ENCODE measurements at regions not wholly inside any gene's neighbourhood (a gene's known extent, or its start where the extent isn't known, plus 50 kb on each side); places are given as distances from the start of the nearest gene placed in this dataset.

DNA sequence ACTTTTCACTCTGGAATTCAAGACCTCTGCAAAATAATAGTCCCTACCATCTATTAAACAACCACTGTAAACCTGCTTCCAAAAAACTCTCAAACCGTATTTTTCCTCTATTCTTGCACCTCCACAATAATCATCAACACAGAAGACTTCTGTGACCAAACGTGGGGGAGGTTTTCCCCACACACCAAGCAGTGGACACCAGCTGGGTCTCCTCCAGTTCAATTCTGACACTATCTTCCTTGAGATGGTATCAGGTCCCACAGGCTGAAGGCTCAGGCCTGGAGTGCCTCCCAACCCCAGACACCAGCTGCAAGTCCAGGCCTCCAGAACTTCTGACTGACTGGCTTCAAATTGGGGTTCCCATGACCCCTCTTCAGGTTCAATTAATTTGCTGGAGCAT, 89.6 kb upstream of the RAP2B start:
- no peak for TF ChIP-seq EZH2 (IDR thresholded peaks at IDR 0.05; ENCODE audit: borderline replicate concordance, low read depth, low read length, severe bottlenecking)
- no peaks in the 10 kb centered on the region for H4K20me1 ChIP-seq (ENCODE audit: insufficient read depth, low read length)
- no peaks in the 10 kb centered on the region for H3K36me3 ChIP-seq (ENCODE audit: insufficient read depth, low read length)
- no peaks in the 10 kb centered on the region for H3K27me3 ChIP-seq (ENCODE audit: insufficient read depth, low read length, poor library complexity)
- H3K27ac ChIP-seq (ENCODE audit: low read length): no peak overlapping the region
- no peak overlapping the region for H2AFZ ChIP-seq (ENCODE audit: low read depth, low read length)
- no peak overlapping the region for H3K9ac ChIP-seq (ENCODE audit: low read depth, low read length)
- H3K4me1 ChIP-seq (ENCODE audit: insufficient read depth, low read length): no peaks in the 10 kb centered on the region
- H3K4me3 ChIP-seq (ENCODE audit: low read depth in 1 of 2, low read length in 2 of 2): no peak overlapping the region
- DNase-seq: no peak
- no peaks in the 10 kb centered on the region for H3K9me3 ChIP-seq (ENCODE audit: insufficient read depth, low read length, severe bottlenecking)
- no peaks in the 10 kb centered on the region for H3K79me2 ChIP-seq (ENCODE audit: insufficient read depth, low read length)
- no peak for ATAC-seq (ENCODE audit: insufficient read depth, low read depth)
- no peak overlapping the region for H3K4me2 ChIP-seq (ENCODE audit: insufficient read depth, low read length)

GRCh38 chr3:153072856-153073255, 89.2 kb upstream of the RAP2B start:
- Histone ChIP-seq H4K20me1 (ENCODE audit: insufficient read depth, low read length) (no peaks in the 10 kb centered on the region), H3K9ac (ENCODE audit: low read depth, low read length) (no peak overlapping the region), H2AFZ (ENCODE audit: low read depth, low read length) (no peak overlapping the region), H3K4me1 (ENCODE audit: insufficient read depth, low read length) (no peaks in the 10 kb centered on the region), H3K4me3 (ENCODE audit: low read depth in 1 of 2, low read length in 2 of 2) (no peak overlapping the region), H3K4me2 (ENCODE audit: insufficient read depth, low read length) (no peak overlapping the region), H3K27ac (ENCODE audit: low read length) (no peak overlapping the region), H3K36me3 (ENCODE audit: insufficient read depth, low read length) (no peaks in the 10 kb centered on the region), H3K9me3 (ENCODE audit: insufficient read depth, low read length, severe bottlenecking) (no peaks in the 10 kb centered on the region), H3K27me3 (ENCODE audit: insufficient read depth, low read length, poor library complexity) (no peaks in the 10 kb centered on the region), H3K79me2 (ENCODE audit: insufficient read depth, low read length) (no peaks in the 10 kb centered on the region)
- no peak for ATAC-seq (ENCODE audit: insufficient read depth, low read depth)
- DNase-seq: no peak
- TF ChIP-seq EZH2 (IDR thresholded peaks at IDR 0.05; ENCODE audit: borderline replicate concordance, low read depth, low read length, severe bottlenecking): no peak
- TF ChIP-seq, protein P1, sequence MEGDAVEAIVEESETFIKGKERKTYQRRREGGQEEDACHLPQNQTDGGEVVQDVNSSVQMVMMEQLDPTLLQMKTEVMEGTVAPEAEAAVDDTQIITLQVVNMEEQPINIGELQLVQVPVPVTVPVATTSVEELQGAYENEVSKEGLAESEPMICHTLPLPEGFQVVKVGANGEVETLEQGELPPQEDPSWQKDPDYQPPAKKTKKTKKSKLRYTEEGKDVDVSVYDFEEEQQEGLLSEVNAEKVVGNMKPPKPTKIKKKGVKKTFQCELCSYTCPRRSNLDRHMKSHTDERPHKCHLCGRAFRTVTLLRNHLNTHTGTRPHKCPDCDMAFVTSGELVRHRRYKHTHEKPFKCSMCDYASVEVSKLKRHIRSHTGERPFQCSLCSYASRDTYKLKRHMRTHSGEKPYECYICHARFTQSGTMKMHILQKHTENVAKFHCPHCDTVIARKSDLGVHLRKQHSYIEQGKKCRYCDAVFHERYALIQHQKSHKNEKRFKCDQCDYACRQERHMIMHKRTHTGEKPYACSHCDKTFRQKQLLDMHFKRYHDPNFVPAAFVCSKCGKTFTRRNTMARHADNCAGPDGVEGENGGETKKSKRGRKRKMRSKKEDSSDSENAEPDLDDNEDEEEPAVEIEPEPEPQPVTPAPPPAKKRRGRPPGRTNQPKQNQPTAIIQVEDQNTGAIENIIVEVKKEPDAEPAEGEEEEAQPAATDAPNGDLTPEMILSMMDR (IDR thresholded peaks at IDR 0.05; ENCODE audit: borderline replicate concordance, extremely low read depth, low read length, poor library complexity, severe bottlenecking): no peak

GRCh38 chr3:153073636-153074035, 88.4 kb upstream of the RAP2B start:
- no peak for ATAC-seq (ENCODE audit: insufficient read depth, low read depth)
- no peak for DNase-seq
- Histone ChIP-seq H4K20me1 (ENCODE audit: insufficient read depth, low read length) (no peaks in the 10 kb centered on the region), H3K27ac (ENCODE audit: low read length) (no peak overlapping the region), H3K9ac (ENCODE audit: low read depth, low read length) (no peak overlapping the region), H3K79me2 (ENCODE audit: insufficient read depth, low read length) (no peaks in the 10 kb centered on the region), H3K4me2 (ENCODE audit: insufficient read depth, low read length) (no peak overlapping the region), H3K9me3 (ENCODE audit: insufficient read depth, low read length, severe bottlenecking) (no peaks in the 10 kb centered on the region), H3K27me3 (ENCODE audit: insufficient read depth, low read length, poor library complexity) (no peaks in the 10 kb centered on the region), H3K4me1 (ENCODE audit: insufficient read depth, low read length) (no peaks in the 10 kb centered on the region), H3K4me3 (ENCODE audit: low read depth in 1 of 2, low read length in 2 of 2) (no peak overlapping the region), H3K36me3 (ENCODE audit: insufficient read depth, low read length) (no peaks in the 10 kb centered on the region), H2AFZ (ENCODE audit: low read depth, low read length) (no peak overlapping the region)
- TF ChIP-seq, protein P1 (IDR thresholded peaks at IDR 0.05; ENCODE audit: borderline replicate concordance, extremely low read depth, low read length, poor library complexity, severe bottlenecking): no peak
- no peak for TF ChIP-seq EZH2 (IDR thresholded peaks at IDR 0.05; ENCODE audit: borderline replicate concordance, low read depth, low read length, severe bottlenecking)

DNA sequence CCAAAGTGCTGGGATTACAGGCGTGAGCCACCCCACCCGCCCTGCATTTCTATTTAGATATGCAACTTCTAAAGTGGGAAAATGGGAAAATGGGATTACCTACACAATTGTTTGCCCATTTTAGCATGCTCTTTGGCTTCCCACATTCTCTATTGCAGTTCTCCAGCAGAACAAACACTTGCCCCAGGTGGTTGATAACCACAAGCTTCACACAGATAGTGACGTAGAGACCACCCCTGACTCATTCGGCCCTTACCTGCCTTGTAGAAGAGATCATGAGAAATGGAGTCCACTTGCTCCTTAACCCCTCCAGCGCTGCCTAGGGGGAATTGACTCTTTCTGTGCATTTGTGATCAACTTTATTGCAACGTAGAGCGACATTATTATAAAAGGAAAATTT, 83.2 kb upstream of the RAP2B start:
- no peaks in the 10 kb centered on the region for H3K27me3 ChIP-seq (ENCODE audit: insufficient read depth, low read length, poor library complexity)
- H3K36me3 ChIP-seq (ENCODE audit: insufficient read depth, low read length): no peaks in the 10 kb centered on the region
- no peak for ATAC-seq (ENCODE audit: insufficient read depth, low read depth)
- H3K9ac ChIP-seq (ENCODE audit: low read depth, low read length): no peak overlapping the region
- no peaks in the 10 kb centered on the region for H3K9me3 ChIP-seq (ENCODE audit: insufficient read depth, low read length, severe bottlenecking)
- no peak overlapping the region for H3K4me3 ChIP-seq (ENCODE audit: low read depth in 1 of 2, low read length in 2 of 2)
- no peak overlapping the region for H3K27ac ChIP-seq (ENCODE audit: low read length)
- no peak overlapping the region for H2AFZ ChIP-seq (ENCODE audit: low read depth, low read length)
- H3K79me2 ChIP-seq (ENCODE audit: insufficient read depth, low read length): no peaks in the 10 kb centered on the region
- TF ChIP-seq, protein P1 (IDR thresholded peaks at IDR 0.05; ENCODE audit: borderline replicate concordance, extremely low read depth, low read length, poor library complexity, severe bottlenecking): no peak
- DNase-seq: no peak
- H3K4me1 ChIP-seq (ENCODE audit: insufficient read depth, low read length): no peaks in the 10 kb centered on the region
- H3K4me2 ChIP-seq (ENCODE audit: insufficient read depth, low read length): no peak overlapping the region
- no peaks in the 10 kb centered on the region for H4K20me1 ChIP-seq (ENCODE audit: insufficient read depth, low read length)
